SH-SY5Y (cell line): ENCODE measurements at regions not wholly inside any gene's neighbourhood (a gene's known extent, or its start where the extent isn't known, plus 50 kb on each side); places are given as distances from the start of the nearest gene placed in this dataset.

Experiments used
- GATA2 ChIP-seq: IDR thresholded peaks from 2 replicates; pipeline ENCODE4 v1.6.1; 2011; ENCODE audit warnings: mild to moderate bottlenecking, low read depth, low read length
- GATA3 ChIP-seq: IDR thresholded peaks from 2 replicates; pipeline ENCODE4 v1.6.1; 2011; ENCODE audit warnings: low read depth, mild to moderate bottlenecking, low read length, moderate library complexity

DNA sequence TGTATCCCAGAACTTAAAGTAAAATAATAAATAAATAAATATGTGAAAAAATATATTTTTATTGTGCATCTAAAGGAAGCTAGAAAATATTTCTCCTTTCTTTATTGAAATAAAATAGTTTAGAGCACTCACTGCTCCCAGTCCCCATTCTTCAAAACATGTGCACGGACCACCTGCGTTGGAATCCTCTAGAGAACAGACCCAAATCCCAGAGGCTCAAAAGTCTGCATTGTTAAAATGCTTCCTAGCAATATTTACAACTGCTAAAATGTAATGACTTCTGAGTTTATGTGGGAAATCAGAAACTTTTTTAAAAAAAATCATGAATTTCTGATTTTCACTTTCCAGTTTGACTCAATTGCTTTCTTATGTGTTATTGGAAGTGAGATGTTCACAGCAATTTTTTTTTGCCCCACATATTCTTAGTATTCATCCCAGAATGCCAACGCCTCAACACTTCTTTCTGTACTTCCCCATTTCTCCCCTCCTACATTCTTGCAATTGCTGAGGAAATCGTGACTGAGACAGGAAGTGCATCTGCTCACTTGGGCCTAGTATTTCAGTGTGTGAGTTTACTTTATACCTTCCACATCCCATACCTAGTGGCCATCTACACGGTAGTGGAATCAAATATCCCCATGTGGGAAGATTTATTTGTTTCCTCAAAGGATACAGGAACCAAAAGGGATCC lies 116.0 kb upstream of the FLRT2 start:
- no peak for TF ChIP-seq GATA2
- no peak for TF ChIP-seq GATA3
